ENCODE measurements at regions not wholly inside any gene's neighbourhood (a gene's known extent, or its start where the extent isn't known, plus 50 kb on each side); places are given as distances from the start of the nearest gene placed in this dataset.
"Not testable (repeated sequence)": the region's sequence is repeated elsewhere in the genome, so short reads cannot be mapped to it uniquely, and the experiment has no call there.

- no peak for DNase-seq
These were observed 118.2 kb upstream of the C7orf33 start for GRCh38 chr7:148472406-148472805.

- no peak for DNase-seq
These were observed 116.7 kb upstream of the C7orf33 start for GRCh38 chr7:148473703-148474480.

GRCh38 chr7:148474481-148475025, 116.0 kb upstream of the C7orf33 start:
- DNase-seq, result no peak

GRCh38 chr7:148478551-148478950, 112.0 kb upstream of the C7orf33 start:
- no peak for DNase-seq

- DNase-seq, result peak; percentile 5
These were observed 110.0 kb upstream of the C7orf33 start for GRCh38 chr7:148480479-148481146.

- no peak for DNase-seq
These were observed 109.4 kb upstream of the C7orf33 start for GRCh38 chr7:148481147-148481526.

GRCh38 chr7:148481971-148482626, 108.5 kb upstream of the C7orf33 start:
- no peak for DNase-seq

GRCh38 chr7:148483515-148484308, 106.9 kb upstream of the C7orf33 start:
- no peak for DNase-seq

- no peak for DNase-seq
These were observed 106.1 kb upstream of the C7orf33 start for GRCh38 chr7:148484486-148484885.

- no peak for DNase-seq
These were observed 104.9 kb upstream of the C7orf33 start for GRCh38 chr7:148485618-148486017.

- no peak for DNase-seq
These were observed 103.6 kb upstream of the C7orf33 start for GRCh38 chr7:148486937-148487336.

GRCh38 chr7:148487912-148488311, 102.7 kb upstream of the C7orf33 start:
- DNase-seq, result no peak

GRCh38 chr7:148489678-148490077, 100.9 kb upstream of the C7orf33 start:
- no peak for DNase-seq

GRCh38 chr7:148492157-148492860, 98.3 kb upstream of the C7orf33 start:
- no peak for DNase-seq

GRCh38 chr7:148495605-148496004, 95.0 kb upstream of the C7orf33 start:
- DNase-seq, result no peak

- DNase-seq, result no peak
These were observed 89.6 kb upstream of the C7orf33 start for GRCh38 chr7:148500978-148501377.

GRCh38 chr7:148503900-148504487, 86.6 kb upstream of the C7orf33 start:
- DNase-seq, result no peak

- no peak for DNase-seq
These were observed 84.8 kb upstream of the C7orf33 start for GRCh38 chr7:148505645-148506375.

GRCh38 chr7:148507064-148507573, 83.4 kb upstream of the C7orf33 start:
- not testable (repeated sequence) for DNase-seq

- no peak for DNase-seq
These were observed 82.8 kb upstream of the C7orf33 start for GRCh38 chr7:148507787-148508186.

- no peak for DNase-seq
These were observed 76.3 kb upstream of the C7orf33 start for GRCh38 chr7:148514236-148514635.
